Gastrocnemius medialis (tissue), 4 donors: ENCODE measurements at regions not wholly inside any gene's neighbourhood (a gene's known extent, or its start where the extent isn't known, plus 50 kb on each side); places are given as distances from the start of the nearest gene placed in this dataset.

ENCODE experiments used
- ATAC-seq, 2 donors: fragments of 150-250 bp; one replicate each; pipeline ENCODE4 v1.9.1; 2016
- DNase-seq, 2 donors: peaks; one replicate each; pipeline ENCODE4 v3.0.0-alpha.2; 2019
- H3K27ac ChIP-seq, 4 donors: fragments of 200-600 bp; sonication (generic); 1 replicate in 1 of 4; 2 replicates in 3 of 4; pipeline ENCODE4 v1.5.1; 2016 to 2018; ENCODE audit warnings: mild to moderate bottlenecking in 2 of 4, moderate library complexity in 1 of 4
- H3K27me3 ChIP-seq, 3 donors: fragments of 200-600 bp; sonication (generic) in 2 of 3; 1 replicate in 1 of 3; 2 replicates in 2 of 3; pipeline versions ENCODE4 v1.5.1 to v1.6.0; 2016 to 2019; ENCODE audit warnings: mild to moderate bottlenecking in 1 of 3, moderate library complexity in 1 of 3
- H3K36me3 ChIP-seq, 2 donors: fragments of 200-600 bp; sonication (generic) in 1 of 2; one replicate each; pipeline ENCODE4 v1.5.1; 2017 to 2018
- H3K4me1 ChIP-seq, 2 donors: fragments of 200-600 bp; sonication (generic) in 1 of 2; one replicate each; pipeline ENCODE4 v1.5.1; 2016 to 2017; ENCODE audit warnings: mild to moderate bottlenecking in 2 of 2
- H3K4me3 ChIP-seq, 4 donors: fragments of 200-600 bp; sonication (generic) in 3 of 4; 1 replicate in 1 of 4; 2 replicates in 3 of 4; pipeline ENCODE4 v1.5.1; 2016 to 2019; ENCODE audit warnings: mild to moderate bottlenecking in 2 of 4
- H3K9me3 ChIP-seq, 3 donors: fragments of 200-600 bp; sonication (generic) in 2 of 3; 1 replicate in 1 of 3; 2 replicates in 2 of 3; pipeline ENCODE4 v1.5.1; 2016 to 2019
- POLR2A ChIP-seq, 2 donors: fragments of 450-650 bp; IDR thresholded peaks; one replicate each; pipeline ENCODE4 v1.6.1; 2017; ENCODE audit warnings: antibody characterized with exemption in 2 of 2, mild to moderate bottlenecking in 2 of 2, moderate library complexity in 2 of 2
- in situ Hi-C, 4 donors: fragments of 200-750 bp; cut with MboI; loops; one replicate each; pipeline versions ENCODE4 v1.15.0 to v1.8.0; 2017; ENCODE audit warnings: low sequenced_read_pairs in 4 of 4
- intact Hi-C: fragments of 100-400 bp; cut with DNase I; formaldehyde crosslinking; loops from one replicate; pipeline ENCODE4 v1.15.1; 2023; ENCODE audit warnings: low total_unique reads
- TF ChIP-seq, protein P1 (sequence below), 5 experiments: fragments of 450-650 bp in 3 of 5; fragments of 200-600 bp in 2 of 5; sonication (generic) in 2 of 5; IDR thresholded peaks in 4 of 5; conservative IDR thresholded peaks in 1 of 5; 1 replicate in 4 of 5; 2 replicates in 1 of 5; pipeline ENCODE4 v1.5.1; 2016 to 2019; ENCODE audit warnings: antibody characterized with exemption in 5 of 5, mild to moderate bottlenecking in 3 of 5, moderate library complexity in 3 of 5

GRCh38 chr12:18907127-18907526, 169.2 kb downstream of the CAPZA3 start:
- Histone ChIP-seq H3K36me3 (no peaks in the 10 kb centered on the region), H3K27ac (peak overlapping the region in 2 of 4 donors; percentile 18 to 22), H3K4me1 (no peaks in the 10 kb centered on the region), H3K9me3 (no peaks in the 10 kb centered on the region), H3K27me3 (no peaks in the 10 kb centered on the region), H3K4me3 (no peak overlapping the region)
- no peak for DNase-seq
- no peak for TF ChIP-seq POLR2A (IDR thresholded peaks at IDR 0.05)
- TF ChIP-seq, protein P1, sequence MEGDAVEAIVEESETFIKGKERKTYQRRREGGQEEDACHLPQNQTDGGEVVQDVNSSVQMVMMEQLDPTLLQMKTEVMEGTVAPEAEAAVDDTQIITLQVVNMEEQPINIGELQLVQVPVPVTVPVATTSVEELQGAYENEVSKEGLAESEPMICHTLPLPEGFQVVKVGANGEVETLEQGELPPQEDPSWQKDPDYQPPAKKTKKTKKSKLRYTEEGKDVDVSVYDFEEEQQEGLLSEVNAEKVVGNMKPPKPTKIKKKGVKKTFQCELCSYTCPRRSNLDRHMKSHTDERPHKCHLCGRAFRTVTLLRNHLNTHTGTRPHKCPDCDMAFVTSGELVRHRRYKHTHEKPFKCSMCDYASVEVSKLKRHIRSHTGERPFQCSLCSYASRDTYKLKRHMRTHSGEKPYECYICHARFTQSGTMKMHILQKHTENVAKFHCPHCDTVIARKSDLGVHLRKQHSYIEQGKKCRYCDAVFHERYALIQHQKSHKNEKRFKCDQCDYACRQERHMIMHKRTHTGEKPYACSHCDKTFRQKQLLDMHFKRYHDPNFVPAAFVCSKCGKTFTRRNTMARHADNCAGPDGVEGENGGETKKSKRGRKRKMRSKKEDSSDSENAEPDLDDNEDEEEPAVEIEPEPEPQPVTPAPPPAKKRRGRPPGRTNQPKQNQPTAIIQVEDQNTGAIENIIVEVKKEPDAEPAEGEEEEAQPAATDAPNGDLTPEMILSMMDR (IDR thresholded peaks at IDR 0.05 in 4 of 5, conservative IDR thresholded peaks at IDR 0.05 in 1 of 5), result no peak
- in situ Hi-C loops, result no loop called here
- ATAC-seq, result no peak
- intact Hi-C loops, result no loop called here

- H3K36me3 ChIP-seq, result no peaks in the 10 kb centered on the region
- no peak for TF ChIP-seq POLR2A (IDR thresholded peaks at IDR 0.05)
- TF ChIP-seq, protein P1 (IDR thresholded peaks at IDR 0.05 in 4 of 5, conservative IDR thresholded peaks at IDR 0.05 in 1 of 5), result no peak
- H3K9me3 ChIP-seq, result no peaks in the 10 kb centered on the region
- DNase-seq, result no peak
- intact Hi-C loops, result no loop called here
- H3K4me3 ChIP-seq, result no peak overlapping the region
- no peaks in the 10 kb centered on the region for H3K4me1 ChIP-seq
- in situ Hi-C loops, result no loop called here
- H3K27me3 ChIP-seq, result no peaks in the 10 kb centered on the region
- H3K27ac ChIP-seq, result peak overlapping the region in 3 of 4 donors; percentile 22 to 42 (median 32)
- peak in 1 of 2 donors; percentile 66 for ATAC-seq
Measured at GRCh38 chr12:18907728-18908127, 169.8 kb downstream of the CAPZA3 start.

GRCh38 chr12:18908191-18908590, 170.3 kb downstream of the CAPZA3 start:
- TF ChIP-seq POLR2A (IDR thresholded peaks at IDR 0.05), result no peak
- TF ChIP-seq, protein P1 (IDR thresholded peaks at IDR 0.05 in 4 of 5, conservative IDR thresholded peaks at IDR 0.05 in 1 of 5), result no peak
- intact Hi-C loops, result no loop called here
- no peak for DNase-seq
- Histone ChIP-seq H3K27me3 (no peaks in the 10 kb centered on the region), H3K27ac (peak overlapping the region in 3 of 4 donors; percentile 22 to 42 (median 32)), H3K4me3 (no peak overlapping the region), H3K4me1 (no peaks in the 10 kb centered on the region), H3K36me3 (no peaks in the 10 kb centered on the region), H3K9me3 (no peaks in the 10 kb centered on the region)
- in situ Hi-C loops, result no loop called here
- ATAC-seq, result no peak

DNA sequence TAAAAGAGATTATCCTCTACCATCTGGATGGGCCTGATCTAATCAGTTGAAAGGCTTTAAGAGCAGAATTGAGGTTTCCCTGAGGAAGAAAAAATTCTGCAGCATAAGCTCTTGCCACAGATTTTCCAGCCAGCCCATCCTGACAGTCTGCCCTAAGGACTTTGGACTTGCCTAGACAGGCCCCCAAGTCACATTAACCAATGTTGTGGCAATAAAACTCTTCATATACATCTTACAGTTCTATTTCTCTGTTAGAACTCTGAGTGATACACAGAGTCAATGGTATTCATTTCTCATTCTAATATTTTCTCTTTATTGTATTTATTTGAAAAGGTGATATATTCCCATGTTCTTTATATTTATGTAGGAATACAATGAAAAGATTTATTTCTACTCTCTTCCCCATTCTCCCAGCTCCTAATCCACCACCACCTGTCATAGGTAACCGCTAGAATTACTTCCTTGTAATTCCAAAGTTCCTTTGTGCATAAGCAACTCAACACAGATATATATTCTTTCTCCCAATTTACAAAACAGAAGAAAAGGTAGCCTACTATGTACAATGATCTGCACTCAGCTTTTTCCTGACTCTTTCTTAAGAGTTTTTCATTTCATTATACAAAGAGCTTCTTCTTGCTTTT, 182.1 kb downstream of the CAPZA3 start:
- no peaks in the 10 kb centered on the region for H3K27me3 ChIP-seq
- DNase-seq (no peak), ATAC-seq (no peak)
- H3K9me3 ChIP-seq, result no peaks in the 10 kb centered on the region
- TF ChIP-seq, protein P1 (IDR thresholded peaks at IDR 0.05 in 4 of 5, conservative IDR thresholded peaks at IDR 0.05 in 1 of 5), result no peak
- TF ChIP-seq POLR2A (IDR thresholded peaks at IDR 0.05), result no peak
- no peak overlapping the region for H3K4me3 ChIP-seq
- H3K36me3 ChIP-seq, result no peaks in the 10 kb centered on the region
- no peak overlapping the region for H3K27ac ChIP-seq
- no peaks in the 10 kb centered on the region for H3K4me1 ChIP-seq
- in situ Hi-C loops (no loop called here), intact Hi-C loops (no loop called here)

DNA sequence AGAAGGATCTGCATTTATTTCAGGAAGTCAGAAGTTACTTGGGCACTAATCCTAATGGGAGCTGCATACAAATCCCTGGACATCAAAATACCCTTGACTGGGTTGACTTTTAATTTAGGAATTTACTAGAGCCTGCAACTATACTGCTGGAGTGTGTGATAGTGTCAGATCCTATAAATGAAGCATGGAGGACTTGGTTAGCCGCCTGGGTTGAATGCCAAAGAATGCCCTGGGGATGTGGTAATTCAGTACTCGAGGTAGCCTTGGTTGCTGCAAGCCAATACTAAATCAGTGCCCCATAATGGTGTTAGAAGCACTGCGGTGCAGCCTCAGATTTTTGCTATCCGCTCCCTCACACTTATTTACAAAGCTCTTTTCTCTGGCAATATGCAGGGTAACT, 184.9 kb downstream of the CAPZA3 start:
- in situ Hi-C loops, result no loop called here
- ATAC-seq, result no peak
- no peaks in the 10 kb centered on the region for H3K4me1 ChIP-seq
- no peaks in the 10 kb centered on the region for H3K36me3 ChIP-seq
- intact Hi-C loops, result no loop called here
- TF ChIP-seq, protein P1 (IDR thresholded peaks at IDR 0.05 in 4 of 5, conservative IDR thresholded peaks at IDR 0.05 in 1 of 5), result no peak
- TF ChIP-seq POLR2A (IDR thresholded peaks at IDR 0.05), result no peak
- no peak overlapping the region for H3K4me3 ChIP-seq
- no peak for DNase-seq
- no peaks in the 10 kb centered on the region for H3K27me3 ChIP-seq
- no peak overlapping the region for H3K27ac ChIP-seq
- H3K9me3 ChIP-seq, result no peaks in the 10 kb centered on the region
